HS-27A (cell line): ENCODE measurements at regions not wholly inside any gene's neighbourhood (a gene's known extent, or its start where the extent isn't known, plus 50 kb on each side); places are given as distances from the start of the nearest gene placed in this dataset.
"Not testable (repeated sequence)": the region's sequence is repeated elsewhere in the genome, so short reads cannot be mapped to it uniquely, and the experiment has no call there.

Experiments used
- DNase-seq: peaks from one replicate; pipeline ENCODE4 v3.0.0-alpha.2; 2012; ENCODE audit warnings: low read depth, missing footprints

GRCh38 chr4:155591738-155592143, 74.9 kb upstream of the GUCY1A1 start:
- no peak for DNase-seq

- DNase-seq, result no peak
Measured at GRCh38 chr4:155590796-155591585, 75.7 kb upstream of the GUCY1A1 start.

GRCh38 chr4:155588437-155588836, 78.2 kb upstream of the GUCY1A1 start:
- DNase-seq, result no peak

- DNase-seq, result no peak
Measured at GRCh38 chr4:155587766-155588165, 78.9 kb upstream of the GUCY1A1 start.

- DNase-seq, result no peak
Measured at GRCh38 chr4:155582971-155583437, 83.6 kb upstream of the GUCY1A1 start.

- DNase-seq, result no peak
Measured at GRCh38 chr4:155582041-155582440, 84.6 kb upstream of the GUCY1A1 start.

GRCh38 chr4:155578726-155579370, 87.8 kb upstream of the GUCY1A1 start:
- DNase-seq, result no peak

GRCh38 chr4:155578219-155578618, 88.4 kb upstream of the GUCY1A1 start:
- DNase-seq, result no peak

GRCh38 chr4:155574329-155574728, 92.3 kb upstream of the GUCY1A1 start:
- DNase-seq, result not testable (repeated sequence)

GRCh38 chr4:155573126-155573525, 93.5 kb upstream of the GUCY1A1 start:
- DNase-seq, result no peak

GRCh38 chr4:155572106-155572703, 94.4 kb upstream of the GUCY1A1 start:
- DNase-seq, result no peak

- no peak for DNase-seq
Measured at GRCh38 chr4:155571184-155571944, 95.3 kb upstream of the GUCY1A1 start.

GRCh38 chr4:155570661-155571060, 96.0 kb upstream of the GUCY1A1 start:
- no peak for DNase-seq

GRCh38 chr4:155569960-155570515, 96.6 kb upstream of the GUCY1A1 start:
- no peak for DNase-seq

GRCh38 chr4:155569471-155569870, 97.2 kb upstream of the GUCY1A1 start:
- DNase-seq, result no peak

- no peak for DNase-seq
Measured at GRCh38 chr4:155568641-155569220, 97.9 kb upstream of the GUCY1A1 start.

- no peak for DNase-seq
Measured at GRCh38 chr4:155566354-155566753, 100.3 kb upstream of the GUCY1A1 start.

GRCh38 chr4:155565776-155566175, 100.9 kb upstream of the GUCY1A1 start:
- DNase-seq, result no peak

GRCh38 chr4:155565330-155565729, 101.3 kb upstream of the GUCY1A1 start:
- DNase-seq, result no peak

- no peak for DNase-seq
Measured at GRCh38 chr4:155564880-155565279, 101.8 kb upstream of the GUCY1A1 start.

GRCh38 chr4:155564086-155564485, 102.6 kb upstream of the GUCY1A1 start:
- DNase-seq, result no peak

- DNase-seq, result no peak
Measured at GRCh38 chr4:155559915-155560314, 106.7 kb upstream of the GUCY1A1 start.
